B cell (primary cell): ENCODE measurements at regions not wholly inside any gene's neighbourhood (a gene's known extent, or its start where the extent isn't known, plus 50 kb on each side); places are given as distances from the start of the nearest gene placed in this dataset.

Experiments used
- ATAC-seq: fragments of 200-7000 bp; cut with Tn5 transposase; one replicate; pipeline ENCODE4 v1.10.0; 2021; ENCODE audit warnings: low read depth, mild to moderate bottlenecking, moderate number of reproducible peaks, moderate library complexity
- CTCF ChIA-PET: fragments of 350-600 bp; sonication (Branson Sonifier 250); formaldehyde crosslinking; loops from one replicate; lab custom pipeline; 2021; ENCODE audit warnings: antibody characterized with exemption, inconsistent platforms; lab: Charles Lee
- POLR2A ChIA-PET: fragments of 350-600 bp; sonication (Branson Sonifier 250); formaldehyde crosslinking; loops from one replicate; lab custom pipeline; 2021; ENCODE audit warnings: antibody characterized with exemption; lab: Charles Lee
- DNase-seq: peaks from one replicate; pipeline ENCODE4 v3.0.0; 2013
- H2AFZ ChIP-seq: 2 replicates; pipeline ENCODE4 v1.6.1; 2012; ENCODE audit warnings: mild to moderate bottlenecking, low read depth, low read length; ENCODE audit not compliant: insufficient read depth, poor library complexity, severe bottlenecking
- H3K27ac ChIP-seq, 2 donors: 1 replicate in 1 of 2; 2 replicates in 1 of 2; pipeline ENCODE4 v1.5.1; 2012 to 2013; ENCODE audit warnings: low read length in 2 of 2, mild to moderate bottlenecking in 2 of 2, moderate library complexity in 1 of 2
- H3K27me3 ChIP-seq, 4 experiments: fragments of 200-600 bp in 1 of 4; sonication (generic) in 1 of 4; replicated peaks in 1 of 4; 1 replicate in 2 of 4; 2 replicates in 2 of 4; pipeline versions ENCODE4 v1.6.1 to v1.7.0; 2013 to 2016; ENCODE audit warnings: low read length in 3 of 4, mild to moderate bottlenecking in 2 of 4, mixed read lengths in 1 of 4, moderate library complexity in 1 of 4; ENCODE audit not compliant: insufficient read depth in 4 of 4, control insufficient read depth in 3 of 4; ENCODE audit errors: control extremely low read depth in 1 of 4
- H3K36me3 ChIP-seq, 2 experiments: replicated peaks in 1 of 2; 1 replicate in 1 of 2; 2 replicates in 1 of 2; pipeline versions ENCODE4 v1.6.1 to v1.7.1; 2013; ENCODE audit warnings: low read length in 1 of 2; ENCODE audit not compliant: insufficient read depth in 2 of 2, control insufficient read depth in 1 of 2; ENCODE audit errors: control extremely low read depth in 1 of 2, extremely low read depth in 1 of 2
- H3K4me1 ChIP-seq, 2 donors: fragments of 200-600 bp in 1 of 2; sonication (generic) in 1 of 2; 1 replicate in 1 of 2; 2 replicates in 1 of 2; pipeline versions ENCODE4 v1.5.1 to v1.6.1; 2013 to 2017; ENCODE audit warnings: low read length in 2 of 2; ENCODE audit not compliant: control insufficient read depth in 2 of 2, insufficient read depth in 2 of 2
- H3K4me2 ChIP-seq: replicated peaks from 2 replicates; pipeline ENCODE3; 2012; ENCODE audit warnings: mild to moderate bottlenecking, low read depth, low read length; ENCODE audit not compliant: poor library complexity, severe bottlenecking
- H3K4me3 ChIP-seq, 5 experiments: fragments of 200-600 bp in 1 of 5; sonication (generic) in 1 of 5; 1 replicate in 3 of 5; 2 replicates in 2 of 5; pipeline versions ENCODE4 v1.5.1 to v1.7.0; 2011 to 2016; ENCODE audit warnings: low read length in 4 of 5, mild to moderate bottlenecking in 4 of 5, low read depth in 2 of 5, control low read depth in 1 of 5, moderate library complexity in 1 of 5; ENCODE audit not compliant: insufficient read depth in 1 of 5; ENCODE audit errors: control extremely low read depth in 1 of 5, extremely low read depth in 1 of 5
- H3K79me2 ChIP-seq: fragments of 200-600 bp; sonication (generic); one replicate; pipeline ENCODE4 v1.6.0; 2016; ENCODE audit warnings: low read length; ENCODE audit not compliant: control insufficient read depth, insufficient read depth
- H3K9ac ChIP-seq: fragments of 200-600 bp; sonication (generic); 2 replicates; pipeline ENCODE4 v1.6.1; 2017; ENCODE audit warnings: mild to moderate bottlenecking, low read length, moderate library complexity
- H3K9me3 ChIP-seq, 3 donors: one replicate each; pipeline versions ENCODE4 v1.6.1 to v1.7.1; 2013; ENCODE audit warnings: low read length in 2 of 3; ENCODE audit not compliant: control insufficient read depth in 2 of 3, insufficient read depth in 1 of 3; ENCODE audit errors: control extremely low read depth in 1 of 3
- H4K20me1 ChIP-seq: 2 replicates; pipeline ENCODE4 v1.6.0; 2012; ENCODE audit warnings: mild to moderate bottlenecking, low read length; ENCODE audit not compliant: insufficient read depth, control insufficient read depth, poor library complexity, severe bottlenecking
- H3K27ac Mint-ChIP-seq: one replicate; pipeline ENCODE4 v1.8.0; 2021; ENCODE audit warnings: mixed read lengths
- H3K27me3 Mint-ChIP-seq: one replicate; pipeline ENCODE4 v1.8.0; 2021; ENCODE audit warnings: mixed read lengths
- H3K4me1 Mint-ChIP-seq: one replicate; pipeline ENCODE4 v1.8.0; 2021; ENCODE audit warnings: mixed read lengths
- H3K4me3 Mint-ChIP-seq: one replicate; pipeline ENCODE4 v1.8.0; 2021; ENCODE audit warnings: mixed read lengths
- H3K9me3 Mint-ChIP-seq: one replicate; pipeline ENCODE4 v1.8.0; 2022; ENCODE audit warnings: mixed read lengths; ENCODE audit not compliant: insufficient read depth
- CTCF ChIP-seq: fragments of 200-600 bp; IDR thresholded peaks from one replicate; pipeline ENCODE4 v1.8.0; 2022; ENCODE audit warnings: antibody characterized with exemption, mild to moderate bottlenecking
- EZH2 ChIP-seq: IDR thresholded peaks from 2 replicates; pipeline ENCODE4 v1.6.1; 2012; ENCODE audit warnings: borderline replicate concordance, low read depth, mild to moderate bottlenecking, moderate library complexity, low read length; ENCODE audit not compliant: insufficient read depth, poor library complexity, severe bottlenecking
- WGBS: methylation state at CpG from one replicate; pipeline ENCODE4 v1.1.5; 2013; ENCODE audit warnings: missing lambda C conversion rate; ENCODE audit not compliant: insufficient coverage; 5-methylcytosine and 5-hydroxymethylcytosine counted together
- intact Hi-C: fragments of 100-400 bp; cut with micrococcal nuclease; formaldehyde crosslinking; loops from one replicate; pipeline ENCODE4 v1.10.0; 2022

- no peak overlapping the region for H3K4me2 ChIP-seq
- DNase-seq: no peak
- no peaks in the 10 kb centered on the region for H3K27me3 Mint-ChIP-seq
- no peaks in the 10 kb centered on the region for H3K9me3 ChIP-seq
- peaks cover 11 to 13% of the 10 kb centered on the region in 2 donors for H3K4me1 ChIP-seq
- ChIA-PET CTCF (interaction anchor here (2.3 kb wide), 1 partner anchor 10 kb away, joined by 4 read pairs; no protein-coding TSS in a partner anchor), POLR2A (no interaction called here)
- no peak for TF ChIP-seq EZH2
- no peak for TF ChIP-seq CTCF
- ATAC-seq: no peak
- H2AFZ ChIP-seq: no peak overlapping the region
- no peak overlapping the region for H3K9ac ChIP-seq
- H3K4me3 ChIP-seq: no peak overlapping the region
- intact Hi-C loops: no loop called here
- no peak overlapping the region for H3K27ac Mint-ChIP-seq
- no peaks in the 10 kb centered on the region for H3K9me3 Mint-ChIP-seq
- H4K20me1 ChIP-seq: no peaks in the 10 kb centered on the region
- H3K27me3 ChIP-seq: no peaks in the 10 kb centered on the region
- H3K36me3 ChIP-seq: no peaks in the 10 kb centered on the region
- WGBS: no CpG with 5 or more reads among the region's 1 CpG
- peaks cover 21% of the 10 kb centered on the region for H3K4me1 Mint-ChIP-seq
- H3K27ac ChIP-seq: no peak overlapping the region
- no peaks in the 10 kb centered on the region for H3K79me2 ChIP-seq
- H3K4me3 Mint-ChIP-seq: no peak overlapping the region
Measured at GRCh38 chr5:56430422-56430821, 197.3 kb upstream of the ANKRD55 start.

DNA sequence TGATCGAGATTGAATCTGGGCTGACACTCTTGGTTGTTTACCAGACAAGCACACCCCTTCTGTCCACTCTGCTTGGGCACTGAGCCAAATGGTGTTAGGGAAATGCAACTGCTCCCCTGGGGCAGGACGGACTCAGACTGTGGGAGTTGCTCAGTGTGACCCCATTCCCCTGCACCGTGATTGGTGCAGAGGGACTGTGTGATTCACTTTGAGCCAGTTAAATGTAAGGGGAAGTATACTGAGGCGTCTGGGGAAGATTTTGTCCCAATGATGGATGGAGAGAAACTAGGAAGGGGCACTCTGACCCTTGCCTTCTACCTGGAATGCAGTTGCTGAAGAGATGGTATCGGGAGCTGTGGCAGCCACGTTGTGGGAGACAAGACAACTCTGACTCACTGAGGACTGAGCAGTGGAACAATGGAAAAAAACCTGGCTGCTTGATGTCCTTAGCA lies 196.0 kb upstream of the ANKRD55 start:
- Histone ChIP-seq H3K9me3 (peaks cover 0 to 4% (median 0%) of the 10 kb centered on the region in 3 donors), H3K36me3 (no peaks in the 10 kb centered on the region), H3K9ac (no peak overlapping the region), H3K4me3 (no peak overlapping the region), H3K27ac (no peak overlapping the region), H3K27me3 (no peaks in the 10 kb centered on the region), H3K4me1 (peaks cover 11 to 13% of the 10 kb centered on the region in 2 donors), H3K79me2 (no peaks in the 10 kb centered on the region), H3K4me2 (no peak overlapping the region), H2AFZ (no peak overlapping the region), H4K20me1 (no peaks in the 10 kb centered on the region)
- no peak for DNase-seq
- Mint-ChIP-seq H3K27ac (no peak overlapping the region), H3K27me3 (no peaks in the 10 kb centered on the region), H3K4me1 (peaks cover 20% of the 10 kb centered on the region), H3K4me3 (no peak overlapping the region), H3K9me3 (no peaks in the 10 kb centered on the region)
- ChIA-PET POLR2A (no interaction called here), CTCF (interaction anchor here (2.3 kb wide), 1 partner anchor 9 kb away, joined by 4 read pairs; no protein-coding TSS in a partner anchor)
- no peak for TF ChIP-seq EZH2
- no peak for TF ChIP-seq CTCF
- no peak for ATAC-seq
- 98% methylated on average over 3 of the region's 6 CpGs for WGBS
- intact Hi-C loops: no loop called here
